Neural cell (in vitro differentiated cells): ENCODE measurements at regions not wholly inside any gene's neighbourhood (a gene's known extent, or its start where the extent isn't known, plus 50 kb on each side); places are given as distances from the start of the nearest gene placed in this dataset.

ENCODE experiments used
- H2AFZ ChIP-seq: fragments of 200-600, 300-800 bp; sonication (generic), shearing (Covaris generic); 2 replicates; pipeline ENCODE4 v1.6.0; 2014; ENCODE audit warnings: low read depth, mild to moderate bottlenecking, antibody characterized with exemption, low read length, moderate library complexity
- H3F3A ChIP-seq: fragments of 200-600 bp; shearing (Covaris generic); 2 replicates; pipeline ENCODE4 v1.6.1; 2016; ENCODE audit warnings: mild to moderate bottlenecking, moderate library complexity, mixed read lengths, antibody characterized with exemption, low read length; ENCODE audit not compliant: insufficient read depth, poor library complexity, severe bottlenecking
- H3K27ac ChIP-seq: fragments of 200-600, 300-800 bp; sonication (generic), shearing (Covaris generic); 2 replicates; pipeline ENCODE4 v1.5.1; 2014; ENCODE audit warnings: mild to moderate bottlenecking, low read length, moderate library complexity
- H3K27me3 ChIP-seq: fragments of 300-800, 200-600 bp; sonication (generic), shearing (Covaris generic); 2 replicates; pipeline ENCODE4 v1.6.0; 2014; ENCODE audit warnings: mild to moderate bottlenecking, low read depth, low read length, moderate library complexity; ENCODE audit not compliant: insufficient read depth
- H3K36me3 ChIP-seq: fragments of 300-800, 200-600 bp; sonication (generic), shearing (Covaris generic); 2 replicates; pipeline ENCODE4 v1.5.1; 2014; ENCODE audit warnings: mild to moderate bottlenecking, antibody characterized with exemption, low read length, moderate library complexity; ENCODE audit not compliant: insufficient read depth
- H3K4me2 ChIP-seq: fragments of 300-800, 200-600 bp; sonication (generic), shearing (Covaris generic); 2 replicates; pipeline ENCODE4 v1.6.0; 2014; ENCODE audit warnings: mild to moderate bottlenecking, low read length
- H3K4me3 ChIP-seq: fragments of 300-800, 200-600 bp; sonication (generic), shearing (Covaris generic); 2 replicates; pipeline ENCODE4 v1.5.1; 2014; ENCODE audit warnings: mild to moderate bottlenecking, low read length, moderate library complexity
- H3K79me2 ChIP-seq: fragments of 200-600 bp; shearing (Covaris generic); replicated peaks from 2 replicates; pipeline ENCODE4 v1.6.0; 2014; ENCODE audit warnings: mild to moderate bottlenecking, low read length, moderate library complexity; ENCODE audit not compliant: insufficient read depth
- H3K9ac ChIP-seq: fragments of 300-800, 200-600 bp; sonication (generic), shearing (Covaris generic); 2 replicates; pipeline ENCODE4 v1.6.1; 2016; ENCODE audit warnings: mild to moderate bottlenecking, low read length, mixed read lengths
- H3K9me2 ChIP-seq: fragments of 200-600 bp; shearing (Covaris generic); 2 replicates; pipeline ENCODE4 v1.6.1; 2016; ENCODE audit warnings: mild to moderate bottlenecking, low read length, mixed read lengths; ENCODE audit not compliant: insufficient read depth
- H3K9me3 ChIP-seq: fragments of 200-600, 300-800 bp; sonication (generic), shearing (Covaris generic); 2 replicates; pipeline ENCODE4 v1.6.1; 2016; ENCODE audit warnings: mild to moderate bottlenecking, mixed run types, low read length, moderate library complexity, mixed read lengths
- H4K20me1 ChIP-seq: fragments of 200-600 bp; shearing (Covaris generic); 2 replicates; pipeline ENCODE4 v1.6.1; 2016; ENCODE audit warnings: mild to moderate bottlenecking, mixed run types; ENCODE audit not compliant: insufficient read depth
- CTCF ChIP-seq: fragments of 450-650 bp; IDR thresholded peaks from 2 replicates; pipeline ENCODE4 v1.5.1; 2014; ENCODE audit warnings: antibody characterized with exemption, mild to moderate bottlenecking, moderate library complexity; ENCODE audit not compliant: poor library complexity, severe bottlenecking
- EP300 ChIP-seq: fragments of 450-650 bp; conservative IDR thresholded peaks from 2 replicates; pipeline ENCODE4 v1.6.1; 2014; ENCODE audit warnings: antibody characterized with exemption, mild to moderate bottlenecking, moderate library complexity; ENCODE audit not compliant: poor library complexity, severe bottlenecking
- EZH2 ChIP-seq: fragments of 200-600, 300-800 bp; shearing (Covaris generic), sonication (generic); IDR thresholded peaks from 2 replicates; pipeline ENCODE4 v1.6.1; 2014; ENCODE audit warnings: antibody characterized with exemption, low read length, borderline replicate concordance, mild to moderate bottlenecking; ENCODE audit not compliant: insufficient read depth, poor library complexity, severe bottlenecking
- MXI1 ChIP-seq: fragments of 450-650 bp; conservative IDR thresholded peaks from 2 replicates; pipeline ENCODE4 v1.6.1; 2014; ENCODE audit warnings: antibody characterized with exemption, mild to moderate bottlenecking; ENCODE audit not compliant: poor library complexity, severe bottlenecking
- POLR2AphosphoS5 ChIP-seq: IDR thresholded peaks from 2 replicates; pipeline ENCODE4 v1.6.1; 2012
- RAD21 ChIP-seq: fragments of 450-650 bp; conservative IDR thresholded peaks from 2 replicates; pipeline ENCODE4 v1.6.1; 2014; ENCODE audit warnings: antibody characterized with exemption, mild to moderate bottlenecking, moderate library complexity
- REST ChIP-seq: IDR thresholded peaks from 2 replicates; pipeline ENCODE4 v1.6.1; 2012; ENCODE audit warnings: borderline replicate concordance
- SMC3 ChIP-seq: fragments of 450-650 bp; conservative IDR thresholded peaks from 2 replicates; pipeline ENCODE4 v1.6.1; 2014; ENCODE audit warnings: antibody characterized with exemption, mild to moderate bottlenecking, moderate library complexity; ENCODE audit not compliant: poor library complexity
- TAF1 ChIP-seq: IDR thresholded peaks from 2 replicates; pipeline ENCODE4 v1.6.1; 2012; ENCODE audit warnings: low read depth

GRCh38 chr12:113658006-113658655, 186.5 kb upstream of the LHX5 start:
- Histone ChIP-seq H3F3A (no peaks in the 10 kb centered on the region), H3K27ac (no peak overlapping the region), H3K27me3 (no peaks in the 10 kb centered on the region), H3K79me2 (no peaks in the 10 kb centered on the region), H3K36me3 (no peaks in the 10 kb centered on the region), H4K20me1 (no peaks in the 10 kb centered on the region), H3K9me3 (no peaks in the 10 kb centered on the region), H3K4me2 (no peak overlapping the region), H3K9me2 (no peaks in the 10 kb centered on the region), H3K9ac (no peak overlapping the region), H3K4me3 (no peak overlapping the region), H2AFZ (no peak overlapping the region)
- TF ChIP-seq TAF1 (no peak), EZH2 (no peak), RAD21 (no peak), CTCF (no peak), SMC3 (no peak), REST (no peak), MXI1 (no peak), EP300 (no peak)

GRCh38 chr12:113655919-113656318, 184.2 kb upstream of the LHX5 start:
- Histone ChIP-seq H3K9ac (no peak overlapping the region), H3K27me3 (no peaks in the 10 kb centered on the region), H3K4me3 (no peak overlapping the region), H3K36me3 (no peaks in the 10 kb centered on the region), H3K27ac (no peak overlapping the region), H2AFZ (no peak overlapping the region), H3K4me2 (no peak overlapping the region), H4K20me1 (no peaks in the 10 kb centered on the region), H3F3A (no peaks in the 10 kb centered on the region), H3K79me2 (no peaks in the 10 kb centered on the region), H3K9me2 (no peaks in the 10 kb centered on the region), H3K9me3 (no peaks in the 10 kb centered on the region)
- TF ChIP-seq SMC3 (no peak), REST (no peak), TAF1 (no peak), CTCF (no peak), POLR2AphosphoS5 (no peak), RAD21 (no peak), EP300 (no peak), EZH2 (no peak), MXI1 (no peak)
